ENCODE measurements at regions not wholly inside any gene's neighbourhood (a gene's known extent, or its start where the extent isn't known, plus 50 kb on each side); places are given as distances from the start of the nearest gene placed in this dataset.
"Not testable (repeated sequence)": the region's sequence is repeated elsewhere in the genome, so short reads cannot be mapped to it uniquely, and the experiment has no call there.

DNA sequence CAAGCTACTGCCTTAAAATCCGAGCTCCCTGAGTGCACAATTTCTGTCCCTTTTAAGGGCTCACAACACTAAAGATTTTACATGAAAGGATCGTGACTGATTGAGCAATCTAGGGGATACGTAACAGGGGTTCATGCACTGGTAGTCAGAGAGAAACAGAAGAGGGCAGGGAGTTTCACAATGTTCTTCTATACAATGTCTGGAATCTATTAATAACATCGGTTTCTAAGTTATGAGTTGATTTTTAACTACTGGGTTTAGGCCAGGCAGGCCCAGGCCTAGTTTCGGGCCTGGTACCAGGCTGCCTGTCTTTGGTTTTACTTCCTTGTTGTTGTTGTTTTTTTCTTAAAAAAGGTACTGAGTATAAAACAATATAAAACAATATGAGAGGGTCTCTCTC lies 632.4 kb upstream of the AMOT start:
- DNase-seq, result not testable (repeated sequence)

DNA sequence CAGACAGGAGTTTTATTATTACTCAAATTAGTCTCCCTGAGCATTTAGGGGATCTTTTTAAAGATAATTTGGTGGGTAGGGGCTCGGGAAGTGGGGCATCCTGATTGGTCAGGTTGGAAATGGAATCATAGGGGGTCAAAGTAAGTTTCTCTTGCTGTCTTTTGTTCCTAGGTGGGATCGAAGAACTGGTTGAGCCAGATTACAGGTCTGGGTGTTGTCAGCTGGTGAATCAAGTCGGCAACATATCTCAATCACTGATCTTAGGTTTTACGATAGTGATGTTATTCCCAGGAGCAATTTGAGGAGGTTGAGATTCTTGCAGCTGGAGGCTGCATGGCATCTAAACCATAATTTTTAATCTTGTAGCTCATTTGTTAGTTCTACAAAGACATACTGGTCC lies 629.5 kb upstream of the AMOT start:
- no peak for DNase-seq

DNA sequence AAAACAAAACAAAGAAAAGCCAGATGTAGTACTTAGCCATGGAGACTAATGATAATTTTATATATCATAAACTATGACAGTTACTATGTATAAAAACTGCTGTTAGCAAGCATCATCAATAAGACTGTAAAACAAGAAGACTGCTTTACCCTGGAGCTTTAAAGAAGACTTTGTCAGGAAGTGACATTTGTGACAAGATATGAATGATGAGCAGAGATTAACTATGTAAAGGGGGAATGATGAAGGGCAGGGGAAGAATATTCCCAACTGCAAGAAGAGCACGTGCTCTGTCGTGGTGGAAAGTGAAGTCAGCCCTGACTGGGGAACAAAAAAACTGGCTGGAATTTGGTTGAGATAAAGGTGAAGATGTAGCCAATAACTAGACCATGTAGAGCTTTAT lies 617.1 kb upstream of the AMOT start:
- DNase-seq, result no peak

DNA sequence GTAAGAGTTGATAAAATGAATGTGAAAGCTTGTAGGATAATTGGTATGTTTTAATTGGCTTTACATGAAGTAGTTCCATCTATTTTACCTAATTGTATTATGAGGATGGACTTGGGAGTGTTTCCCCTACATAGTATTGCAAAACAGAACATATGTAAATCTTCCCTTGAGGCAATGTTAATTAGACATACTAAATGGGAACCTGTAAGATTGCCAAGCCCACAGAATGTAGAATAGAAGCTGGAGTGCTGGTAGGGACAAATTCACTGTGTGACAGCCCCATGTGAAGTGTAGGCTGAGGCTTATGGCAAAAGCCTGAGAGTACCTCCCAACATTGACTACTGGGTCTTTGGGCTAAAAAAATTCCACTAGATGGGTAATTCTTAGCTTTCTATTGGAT lies 615.0 kb upstream of the AMOT start:
- DNase-seq, result no peak

DNA sequence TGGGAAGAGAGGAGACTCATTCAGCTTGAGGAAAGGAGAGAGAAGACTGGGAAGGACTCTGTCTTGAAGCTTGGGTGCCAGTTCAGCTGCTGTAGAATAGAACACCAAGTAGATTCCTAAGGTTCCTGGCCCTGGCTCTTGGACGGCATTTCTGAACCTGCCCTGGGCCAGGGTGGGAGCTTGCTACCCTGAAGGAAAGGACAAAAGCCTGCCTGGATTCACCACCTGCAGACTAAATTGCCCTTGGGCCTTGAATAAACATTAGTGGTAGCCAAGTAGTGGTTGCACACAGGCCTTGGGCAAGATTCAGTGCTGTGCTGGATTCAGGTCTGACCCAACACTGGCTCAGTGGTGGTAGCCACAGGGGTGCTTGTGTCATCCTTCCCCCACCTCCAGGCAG lies 588.4 kb upstream of the AMOT start:
- no peak for DNase-seq

DNA sequence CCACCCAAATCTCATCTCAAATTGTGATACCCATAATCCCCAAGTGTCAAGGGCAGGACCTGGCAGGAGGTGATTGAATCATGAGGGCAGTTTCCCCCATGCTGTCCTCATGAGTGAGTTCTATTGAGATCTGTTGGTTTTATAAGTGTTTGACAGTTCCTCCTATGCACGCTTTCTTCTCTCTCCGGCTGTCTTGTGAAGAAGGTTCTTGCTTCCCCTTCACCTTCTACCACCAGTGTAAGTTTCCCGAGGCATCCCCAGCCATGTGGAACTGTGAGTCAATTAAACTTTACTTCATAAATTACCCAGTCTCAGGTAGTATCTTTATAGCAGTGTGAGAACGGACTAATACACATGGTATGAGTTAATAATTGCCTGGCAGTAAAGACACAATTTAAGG lies 581.7 kb upstream of the AMOT start:
- DNase-seq, result no peak

DNA sequence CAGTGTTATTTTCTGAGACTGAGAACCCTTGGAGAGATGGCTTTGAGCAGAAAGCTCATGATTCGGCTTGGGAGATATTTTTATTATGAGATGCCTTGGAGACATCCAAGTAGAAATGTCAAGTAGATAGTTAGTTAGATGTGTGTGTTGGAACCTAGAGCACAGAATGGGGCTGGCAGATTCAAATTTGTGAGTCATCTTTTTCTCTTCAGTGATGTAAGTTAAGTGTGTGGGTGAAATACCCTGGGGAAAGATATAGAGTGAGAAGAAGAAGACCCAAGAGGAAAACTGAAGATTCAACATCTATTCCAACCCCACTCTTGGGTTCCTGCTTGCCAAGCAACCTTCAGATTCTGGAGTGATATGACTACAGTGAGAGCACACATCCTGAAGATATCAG lies 580.8 kb upstream of the AMOT start:
- no peak for DNase-seq

DNA sequence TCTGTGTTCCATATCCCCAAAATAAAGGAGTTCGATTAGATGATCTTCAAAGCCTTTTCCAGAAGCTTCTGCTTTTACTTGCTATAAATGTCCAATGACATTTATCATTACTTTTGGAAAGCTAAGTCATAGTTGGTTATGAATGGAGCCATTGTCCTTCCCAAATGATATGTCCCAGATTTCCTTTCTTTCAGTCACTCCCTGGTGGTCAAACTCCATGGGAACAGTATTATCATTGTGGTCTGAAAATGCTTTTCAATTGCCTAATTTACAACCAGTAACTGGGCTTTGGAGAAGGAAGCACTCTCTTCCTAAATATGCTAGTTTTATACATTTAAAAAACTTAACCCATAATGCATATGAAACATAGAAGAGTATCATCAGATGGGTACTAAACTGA lies 571.5 kb upstream of the AMOT start:
- no peak for DNase-seq

DNA sequence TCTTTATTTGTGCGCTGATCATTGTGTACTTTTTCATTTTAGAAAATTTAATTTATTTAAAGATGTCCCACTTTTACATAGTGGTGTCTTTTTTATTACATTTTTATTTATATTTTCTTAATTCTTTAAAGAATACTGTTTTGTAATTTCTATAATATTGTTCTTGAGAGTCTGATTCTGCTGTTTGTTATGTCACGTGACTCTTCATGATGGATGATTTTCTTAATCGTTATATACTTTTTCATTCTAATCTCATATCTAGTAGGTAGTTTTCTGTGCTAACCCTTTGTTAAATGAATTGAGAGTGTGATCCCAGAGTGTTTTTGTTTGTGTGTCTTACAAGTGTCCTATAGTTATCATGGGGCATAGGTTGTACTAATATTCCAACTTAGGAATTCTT lies 568.2 kb upstream of the AMOT start:
- no peak for DNase-seq

DNA sequence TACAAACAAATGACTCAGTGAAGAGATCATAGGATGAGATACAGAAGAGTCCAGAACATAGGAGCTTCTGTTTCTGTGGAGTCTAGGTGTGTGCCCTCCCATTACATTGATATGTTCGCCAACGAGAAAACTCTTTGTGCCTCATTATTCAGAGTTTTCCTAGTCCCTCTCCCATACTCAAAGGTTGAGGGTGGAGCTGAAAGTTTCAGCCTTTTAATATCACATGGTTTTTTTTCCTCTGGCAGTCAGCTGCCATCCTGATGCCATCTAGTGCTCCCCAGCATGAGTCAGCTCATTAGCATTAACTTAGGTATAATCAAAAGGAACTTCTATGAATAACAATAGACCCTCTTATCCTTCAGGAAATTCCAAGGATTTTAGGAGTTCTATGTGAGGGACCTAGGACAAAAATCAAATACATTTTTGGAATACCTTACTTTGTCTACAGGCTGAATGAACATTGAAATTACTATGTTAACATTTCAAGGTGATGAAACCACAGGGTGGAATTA lies 559.6 kb upstream of the AMOT start:
- DNase-seq, result no peak

DNA sequence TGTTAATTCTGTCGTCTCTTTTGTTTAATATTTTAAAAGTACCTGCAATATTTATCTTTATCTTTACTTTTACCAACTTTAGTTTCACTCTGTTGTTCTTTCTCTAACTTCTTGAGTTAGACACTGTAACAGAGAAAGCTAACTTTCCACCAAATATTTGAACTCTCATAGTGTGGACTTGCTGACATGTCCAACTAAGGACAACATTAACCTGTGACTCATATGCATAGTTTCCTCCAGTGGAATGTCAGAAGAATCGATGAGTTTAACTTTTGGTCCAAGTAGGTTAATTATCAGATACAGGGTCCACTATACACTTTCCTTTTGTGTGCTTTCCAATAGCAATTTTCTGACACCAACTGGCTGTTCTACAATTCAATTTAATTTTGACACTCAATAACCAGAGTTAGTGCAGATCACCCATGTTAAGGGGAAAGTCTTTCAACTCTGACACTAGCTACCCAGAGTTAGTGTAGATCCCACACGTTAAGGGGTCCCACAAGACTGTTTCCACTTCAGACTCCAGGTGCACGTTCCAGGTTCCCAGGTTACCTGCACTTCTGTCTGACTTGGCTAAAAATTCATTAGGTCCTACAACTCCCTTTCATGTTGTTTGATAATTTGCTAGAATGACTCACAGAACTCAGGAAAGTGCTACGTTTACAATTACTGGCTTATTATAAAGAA lies 559.0 kb upstream of the AMOT start:
- no peak for DNase-seq

DNA sequence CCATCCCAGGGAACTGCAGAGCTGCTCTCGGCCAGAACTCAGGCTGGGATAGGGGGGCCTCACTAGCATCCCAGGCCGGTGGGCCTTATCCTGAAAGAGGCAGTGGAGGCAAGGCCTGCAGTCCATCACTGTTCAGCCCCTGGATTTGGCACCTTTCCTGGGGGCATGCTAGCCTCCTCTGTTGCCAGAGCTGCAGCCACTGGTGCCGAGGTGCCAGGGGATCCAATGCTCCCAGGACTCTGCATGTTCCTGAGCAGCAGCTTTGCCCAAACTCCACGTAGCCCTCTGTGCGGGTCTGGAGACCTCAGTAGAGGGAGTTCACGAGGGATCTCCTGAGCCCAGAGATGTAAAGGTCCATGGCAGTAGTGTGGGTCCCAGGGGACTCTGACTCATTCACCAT lies 551.7 kb upstream of the AMOT start:
- DNase-seq, result no peak

DNA sequence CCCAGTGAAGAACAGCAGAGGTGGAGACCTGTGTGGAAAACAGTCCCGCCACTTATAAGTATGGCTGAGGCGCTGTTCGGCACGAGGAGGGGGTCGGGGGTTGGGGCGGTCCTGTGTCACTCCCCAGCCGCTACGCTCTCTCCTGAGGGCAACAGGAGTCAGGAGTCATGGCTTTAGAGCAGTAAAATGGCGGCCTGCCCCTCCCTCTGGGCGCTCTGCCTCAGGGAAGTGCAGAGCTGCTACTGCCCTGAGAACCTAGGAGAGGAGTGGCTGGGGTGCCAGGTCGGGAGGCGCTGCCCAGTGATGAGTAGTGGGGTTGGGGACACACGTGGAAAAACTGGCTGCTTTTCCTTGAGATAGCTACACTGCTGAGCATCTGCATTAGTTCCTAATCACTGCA lies 551.2 kb upstream of the AMOT start:
- DNase-seq, result no peak

DNA sequence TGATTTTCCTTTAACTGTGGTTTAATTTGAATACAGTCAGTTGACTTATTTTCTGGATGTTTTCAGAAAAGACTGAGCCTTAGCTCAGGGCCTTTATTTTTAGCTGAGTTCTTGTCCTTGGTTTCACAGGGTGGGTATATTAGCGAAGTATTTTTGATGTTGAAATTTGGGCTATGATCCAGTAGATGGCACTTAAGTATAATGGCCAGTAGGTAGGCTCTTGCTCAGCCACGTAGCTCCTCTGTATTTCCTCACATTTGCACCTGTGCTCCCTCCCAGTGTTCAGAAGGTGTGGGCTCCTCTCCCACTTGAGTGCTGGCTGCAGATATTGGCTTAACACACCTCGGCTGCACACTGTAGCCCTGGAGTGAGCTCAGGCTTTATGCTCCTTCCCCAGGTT lies 549.9 kb upstream of the AMOT start:
- no peak for DNase-seq

DNA sequence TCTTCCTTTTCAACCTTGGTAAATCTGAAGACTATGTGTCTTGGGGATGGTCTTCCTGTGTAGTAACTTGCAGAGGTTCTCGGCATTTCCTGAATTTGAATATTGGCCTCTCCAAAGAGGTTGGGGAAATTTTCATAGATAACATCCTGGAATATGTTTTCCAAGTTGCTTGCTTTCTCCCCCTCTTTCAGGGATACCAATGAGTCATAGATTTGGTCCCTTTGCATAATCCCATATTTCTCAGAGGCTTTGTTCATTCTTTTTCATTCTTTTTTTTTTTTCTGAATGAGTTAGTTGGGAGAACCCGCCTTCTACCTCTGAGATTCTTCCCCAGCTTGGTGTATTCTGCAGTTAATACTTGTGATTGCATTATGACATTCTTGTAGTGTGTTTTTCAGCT lies 549.2 kb upstream of the AMOT start:
- no peak for DNase-seq

DNA sequence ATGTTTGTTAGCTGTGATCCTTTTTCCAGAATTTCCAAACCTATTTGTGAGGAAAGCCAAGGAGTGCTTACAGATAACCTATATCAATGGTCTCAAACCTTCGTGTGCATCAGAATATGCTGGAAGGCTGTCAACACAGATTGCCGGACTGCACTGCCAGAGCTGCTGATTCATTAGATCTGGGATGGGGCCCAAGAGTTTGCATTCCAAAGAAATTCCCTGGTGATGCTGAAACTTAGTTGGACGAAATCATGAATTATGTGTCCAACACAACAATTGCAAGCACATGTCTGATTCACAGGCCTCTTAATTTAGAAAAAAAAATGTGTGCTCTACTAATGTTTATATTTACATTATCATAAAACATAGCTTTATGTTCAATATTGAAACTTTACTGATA lies 544.0 kb upstream of the AMOT start:
- DNase-seq, result no peak

DNA sequence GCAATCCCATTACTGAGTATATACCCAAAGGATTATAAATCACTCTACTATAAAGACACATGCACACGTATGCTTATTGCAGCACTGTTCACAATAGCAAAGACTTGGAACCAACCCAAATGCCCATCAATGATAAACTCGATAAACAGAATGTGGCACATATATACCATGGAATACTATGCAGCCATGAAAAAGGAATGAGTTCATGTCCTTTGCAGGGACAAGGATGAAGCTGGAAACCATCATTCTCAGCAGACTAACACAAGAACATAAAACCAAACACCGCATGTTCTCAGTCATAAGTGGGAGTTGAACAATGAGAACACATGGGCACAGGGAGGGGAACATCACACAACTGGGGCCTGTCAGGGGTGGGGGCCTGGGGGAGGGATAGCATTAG lies 532.8 kb upstream of the AMOT start:
- not testable (repeated sequence) for DNase-seq

DNA sequence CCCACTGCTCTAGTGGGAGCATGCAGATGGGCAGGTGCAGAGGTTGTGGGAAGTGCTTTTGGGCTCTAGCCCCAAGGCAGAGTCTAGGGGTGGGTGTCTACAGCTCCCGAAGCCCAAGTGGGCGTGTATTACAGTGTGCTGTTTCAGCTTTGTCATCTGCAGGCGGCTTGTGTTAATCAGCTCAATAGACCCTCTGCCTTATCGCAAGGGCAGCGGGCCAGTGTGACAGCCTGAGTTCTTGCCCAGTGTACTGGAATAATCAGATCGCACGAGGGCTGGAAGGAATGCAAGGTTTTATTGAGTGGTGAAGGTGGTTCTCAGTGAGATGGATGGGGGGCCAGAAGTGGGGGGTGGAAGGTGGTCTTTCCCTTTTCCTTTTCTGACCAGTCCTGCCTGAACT lies 529.4 kb upstream of the AMOT start:
- DNase-seq, result no peak

DNA sequence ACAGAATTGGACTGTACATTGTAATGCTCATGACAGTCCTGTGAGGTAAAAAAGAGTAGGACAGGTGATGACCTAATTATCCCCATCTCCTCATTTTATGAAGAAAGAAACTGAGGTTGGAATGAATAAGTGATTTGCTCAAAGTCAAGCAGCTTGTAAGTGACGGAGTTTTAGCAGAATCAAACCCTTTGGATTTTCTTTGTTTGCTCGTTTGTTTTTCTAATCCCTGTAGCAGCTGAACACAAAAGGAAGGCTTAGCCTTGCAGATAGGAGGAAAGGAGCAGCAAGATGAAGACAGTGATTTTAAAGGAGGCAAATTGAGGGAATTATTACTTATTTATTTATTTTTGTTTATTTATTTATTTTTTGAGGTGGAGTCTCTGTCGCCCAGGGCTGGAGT lies 528.4 kb upstream of the AMOT start:
- DNase-seq, result no peak

DNA sequence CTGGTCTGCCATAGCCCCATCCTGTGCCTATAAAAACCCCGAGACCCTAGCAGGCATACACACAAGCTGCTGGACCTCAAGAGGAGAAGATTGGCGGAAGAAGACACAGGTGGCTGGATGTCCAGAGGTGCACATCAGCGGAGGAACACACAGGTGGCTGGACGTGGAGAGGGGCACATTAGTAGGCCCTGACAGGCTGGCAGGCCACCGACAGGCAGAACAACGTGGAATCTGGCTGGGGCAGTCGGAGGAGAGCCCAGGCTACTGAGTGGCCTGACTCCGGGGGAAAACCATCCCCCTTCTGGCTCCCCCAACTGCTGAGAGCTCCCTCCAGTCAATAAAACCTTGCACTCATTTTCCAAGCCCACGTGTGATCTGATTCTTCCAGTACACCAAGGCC lies 512.5 kb upstream of the AMOT start:
- DNase-seq, result no peak

DNA sequence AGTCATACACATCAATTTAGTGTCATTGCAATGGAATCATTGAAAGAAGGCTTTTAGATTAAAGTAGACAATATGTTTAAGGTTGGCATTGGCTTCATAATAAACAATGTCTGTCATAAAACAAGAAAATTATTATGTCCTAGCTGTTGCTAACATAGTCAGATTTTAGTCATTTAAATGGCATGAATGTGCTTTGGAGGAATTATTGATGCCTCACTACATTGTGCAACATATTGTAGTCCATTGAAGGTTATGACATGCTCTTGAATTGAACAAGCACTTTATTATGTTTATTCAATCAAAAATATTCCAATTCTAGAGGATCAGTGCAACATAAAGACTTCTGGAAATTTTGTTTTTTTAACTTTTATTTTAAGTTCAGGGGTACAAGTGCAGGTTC lies 489.8 kb upstream of the AMOT start:
- DNase-seq, result no peak

DNA sequence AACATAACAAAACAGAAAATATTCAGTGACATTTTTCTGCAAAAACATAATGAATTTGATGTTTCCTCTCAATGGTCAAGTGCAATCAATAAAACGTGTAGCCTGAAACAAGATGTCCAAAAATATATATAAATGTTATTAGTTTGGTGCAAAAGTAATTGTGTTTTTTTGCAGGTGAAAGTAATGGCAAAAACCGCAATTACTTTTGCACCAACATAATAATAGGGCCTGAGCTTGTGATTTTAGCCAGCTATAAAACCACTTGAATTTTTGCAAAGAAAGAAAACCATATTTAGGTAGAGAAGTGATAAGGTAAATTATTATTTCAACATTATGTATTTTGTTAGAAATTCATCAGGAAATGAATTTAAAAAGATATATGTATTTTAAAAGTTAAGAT lies 475.3 kb upstream of the AMOT start:
- no peak for DNase-seq

DNA sequence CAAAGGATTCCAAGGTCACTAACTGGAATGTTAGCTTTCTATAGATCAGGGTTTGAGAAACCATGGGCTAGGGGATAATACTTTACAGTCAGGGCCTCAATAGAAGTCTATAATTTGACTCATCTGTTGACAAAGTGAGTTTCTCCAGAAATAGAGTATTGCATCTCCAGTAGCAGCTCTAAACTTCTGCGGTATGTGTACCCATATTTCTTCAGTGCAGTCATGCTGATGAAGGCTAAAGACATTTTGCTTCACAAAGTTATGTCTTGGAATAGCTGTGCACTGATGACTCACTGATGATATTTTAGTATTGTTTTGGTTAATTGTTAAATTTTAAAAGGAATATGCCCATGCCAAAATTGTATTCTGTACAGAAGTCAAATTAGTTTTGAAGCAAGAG lies 464.9 kb upstream of the AMOT start:
- no peak for DNase-seq

DNA sequence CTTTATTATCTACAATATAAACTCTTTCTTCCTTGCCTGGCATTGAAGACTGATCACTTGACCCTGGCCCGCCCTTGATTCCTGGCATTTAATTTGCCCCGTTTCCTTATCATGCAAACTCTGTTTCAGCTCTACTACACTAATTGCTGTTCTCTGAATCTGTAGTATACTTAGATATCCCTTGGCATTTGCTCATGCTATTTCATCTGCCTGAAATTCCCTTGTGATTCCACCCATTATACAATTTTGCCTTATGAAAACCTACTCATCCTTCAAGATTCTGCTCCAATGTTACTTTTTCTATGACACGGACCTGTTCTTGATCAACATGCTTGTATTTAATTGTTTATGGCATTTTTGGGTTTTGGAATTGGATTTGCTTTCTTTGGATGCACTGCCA lies 459.9 kb upstream of the AMOT start:
- DNase-seq, result no peak

DNA sequence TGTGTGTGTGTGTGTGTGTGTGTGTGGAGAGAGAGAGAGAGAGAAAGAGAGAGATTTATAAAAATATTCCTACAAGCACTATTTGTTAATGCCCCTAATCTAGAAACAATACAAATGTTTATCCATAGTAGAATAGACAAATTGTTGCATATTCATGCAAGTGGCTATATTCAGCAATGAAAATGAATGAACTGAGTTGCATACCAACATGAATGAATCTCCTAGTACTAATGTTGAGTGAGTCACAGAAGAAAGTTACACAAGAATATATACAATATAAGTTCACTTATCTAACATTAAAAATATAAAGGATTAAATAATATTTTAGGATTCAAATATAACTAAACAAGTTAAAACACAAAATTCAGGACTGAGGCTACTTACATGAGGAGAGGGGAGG lies 456.8 kb upstream of the AMOT start:
- DNase-seq, result no peak

DNA sequence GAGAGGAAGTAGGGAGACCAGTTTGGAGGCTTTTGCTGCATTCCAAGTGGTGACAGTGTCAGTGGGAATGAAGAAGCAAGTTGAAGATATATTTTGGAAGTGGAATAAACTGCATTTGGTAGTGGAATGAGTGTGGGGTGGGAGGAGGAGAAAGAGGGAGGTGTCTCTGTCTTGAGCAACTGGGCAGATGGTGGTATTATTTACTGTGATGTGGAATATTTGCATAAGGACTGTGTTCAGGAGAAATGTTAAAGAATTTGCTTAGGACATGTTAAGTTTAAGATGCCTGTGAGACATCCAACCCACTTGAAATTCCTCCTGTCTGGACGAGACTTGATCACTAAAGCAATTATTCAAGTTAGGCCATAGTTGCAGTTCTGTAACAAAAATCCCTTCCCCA lies 448.9 kb upstream of the AMOT start:
- no peak for DNase-seq
